Suprapubic skin (tissue), 4 donors: ENCODE measurements at regions not wholly inside any gene's neighbourhood (a gene's known extent, or its start where the extent isn't known, plus 50 kb on each side); places are given as distances from the start of the nearest gene placed in this dataset.

Experiments
- POLR2A ChIP-seq, 2 donors: fragments of 450-650 bp; IDR thresholded peaks; one replicate each; pipeline ENCODE4 v1.6.1; 2017; ENCODE audit warnings: antibody characterized with exemption in 2 of 2, mild to moderate bottlenecking in 2 of 2, moderate library complexity in 2 of 2
- POLR2AphosphoS5 ChIP-seq, 3 donors: sonication (generic); formaldehyde crosslinking; IDR thresholded peaks; one replicate each; pipeline ENCODE4 v1.6.1; 2017; ENCODE audit warnings: antibody characterized with exemption in 3 of 3
- TF ChIP-seq, protein P1 (sequence below), 2 donors: fragments of 200-600 bp in 1 of 2; fragments of 450-650 bp in 1 of 2; sonication (generic) in 1 of 2; IDR thresholded peaks; one replicate each; pipeline ENCODE4 v1.5.1; 2016 to 2019; ENCODE audit warnings: antibody characterized with exemption in 2 of 2, mild to moderate bottlenecking in 1 of 2, moderate library complexity in 1 of 2

GRCh38 chr15:92708635-92709034 is 53.1 kb upstream of the FAM174B start:
- TF ChIP-seq, protein P1, sequence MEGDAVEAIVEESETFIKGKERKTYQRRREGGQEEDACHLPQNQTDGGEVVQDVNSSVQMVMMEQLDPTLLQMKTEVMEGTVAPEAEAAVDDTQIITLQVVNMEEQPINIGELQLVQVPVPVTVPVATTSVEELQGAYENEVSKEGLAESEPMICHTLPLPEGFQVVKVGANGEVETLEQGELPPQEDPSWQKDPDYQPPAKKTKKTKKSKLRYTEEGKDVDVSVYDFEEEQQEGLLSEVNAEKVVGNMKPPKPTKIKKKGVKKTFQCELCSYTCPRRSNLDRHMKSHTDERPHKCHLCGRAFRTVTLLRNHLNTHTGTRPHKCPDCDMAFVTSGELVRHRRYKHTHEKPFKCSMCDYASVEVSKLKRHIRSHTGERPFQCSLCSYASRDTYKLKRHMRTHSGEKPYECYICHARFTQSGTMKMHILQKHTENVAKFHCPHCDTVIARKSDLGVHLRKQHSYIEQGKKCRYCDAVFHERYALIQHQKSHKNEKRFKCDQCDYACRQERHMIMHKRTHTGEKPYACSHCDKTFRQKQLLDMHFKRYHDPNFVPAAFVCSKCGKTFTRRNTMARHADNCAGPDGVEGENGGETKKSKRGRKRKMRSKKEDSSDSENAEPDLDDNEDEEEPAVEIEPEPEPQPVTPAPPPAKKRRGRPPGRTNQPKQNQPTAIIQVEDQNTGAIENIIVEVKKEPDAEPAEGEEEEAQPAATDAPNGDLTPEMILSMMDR (IDR thresholded peaks at IDR 0.05), result no peak
- no peak for TF ChIP-seq POLR2AphosphoS5 (IDR thresholded peaks at IDR 0.05)
- TF ChIP-seq POLR2A (IDR thresholded peaks at IDR 0.05), result no peak
